Left lung (tissue), 4 donors: ENCODE measurements at regions not wholly inside any gene's neighbourhood (a gene's known extent, or its start where the extent isn't known, plus 50 kb on each side); places are given as distances from the start of the nearest gene placed in this dataset.

ENCODE experiments used
- ATAC-seq: fragments of 200-7000 bp; cut with Tn5 transposase; one replicate; pipeline ENCODE4 v1.9.1; 2020; ENCODE audit warnings: moderate library complexity
- DNase-seq, 4 donors: peaks; one replicate each; pipeline ENCODE4 v3.0.0-alpha.2; 2013 to 2020
- H3K27ac ChIP-seq, 2 donors: fragments of 200-600 bp; sonication (generic) in 1 of 2; one replicate each; pipeline versions ENCODE4 v1.5.0 to v1.8.0; 2020 to 2021
- H3K27me3 ChIP-seq, 2 donors: fragments of 200-600 bp; sonication (generic) in 1 of 2; one replicate each; pipeline versions ENCODE4 v1.5.0 to v1.8.0; 2020 to 2021
- H3K36me3 ChIP-seq, 2 donors: fragments of 200-600 bp; sonication (generic) in 1 of 2; one replicate each; pipeline versions ENCODE4 v1.5.0 to v1.8.0; 2020 to 2021
- H3K4me1 ChIP-seq, 2 donors: fragments of 200-600 bp; one replicate each; pipeline ENCODE4 v1.8.0; 2021
- H3K4me3 ChIP-seq, 2 donors: fragments of 200-600 bp; sonication (generic) in 1 of 2; one replicate each; pipeline versions ENCODE4 v1.5.0 to v1.8.0; 2020 to 2021; ENCODE audit warnings: mild to moderate bottlenecking in 1 of 2
- H3K9me3 ChIP-seq, 2 donors: fragments of 200-600 bp; sonication (generic) in 1 of 2; one replicate each; pipeline versions ENCODE4 v1.5.0 to v1.8.0; 2020 to 2021
- intact Hi-C, 2 donors: fragments of 100-400 bp; cut with DNase I; formaldehyde crosslinking; loops; one replicate each; pipeline versions ENCODE4 v1.11.2 to v1.14.2; 2022
- TF ChIP-seq, protein P1 (sequence below), 2 donors: fragments of 200-600 bp; sonication (generic) in 1 of 2; IDR thresholded peaks; one replicate each; pipeline versions ENCODE4 v1.5.0 to v1.8.0; 2021; ENCODE audit warnings: antibody characterized with exemption in 2 of 2
- donor health status: DM: no; HTN: yes; CAD: no.
- donor health status: DM: no; HTN: no; CAD: no.

DNA sequence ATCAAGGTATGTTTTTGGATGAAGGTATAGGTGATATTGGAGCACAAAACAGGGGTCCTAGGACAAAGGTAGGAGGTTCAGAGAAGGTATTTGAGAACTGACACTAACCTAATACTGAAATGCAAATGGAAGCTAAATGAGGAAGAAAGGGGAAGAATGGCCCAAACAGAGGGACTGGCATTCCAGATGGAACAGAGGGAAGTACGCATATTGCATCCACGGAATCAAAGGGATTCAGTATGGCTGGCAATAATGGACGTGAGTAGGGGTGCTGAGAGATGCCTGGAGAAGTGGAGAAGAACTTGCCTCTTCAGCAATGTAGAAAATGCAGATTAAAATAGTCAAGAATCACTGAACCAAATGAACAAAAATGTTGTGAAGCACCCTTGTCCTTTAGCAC lies 283.5 kb upstream of the DACH1 start:
- no peaks in the 10 kb centered on the region for H3K27me3 ChIP-seq
- intact Hi-C loops: no loop called here
- H3K4me1 ChIP-seq: no peaks in the 10 kb centered on the region
- no peak overlapping the region for H3K4me3 ChIP-seq
- H3K36me3 ChIP-seq: no peaks in the 10 kb centered on the region
- TF ChIP-seq, protein P1, sequence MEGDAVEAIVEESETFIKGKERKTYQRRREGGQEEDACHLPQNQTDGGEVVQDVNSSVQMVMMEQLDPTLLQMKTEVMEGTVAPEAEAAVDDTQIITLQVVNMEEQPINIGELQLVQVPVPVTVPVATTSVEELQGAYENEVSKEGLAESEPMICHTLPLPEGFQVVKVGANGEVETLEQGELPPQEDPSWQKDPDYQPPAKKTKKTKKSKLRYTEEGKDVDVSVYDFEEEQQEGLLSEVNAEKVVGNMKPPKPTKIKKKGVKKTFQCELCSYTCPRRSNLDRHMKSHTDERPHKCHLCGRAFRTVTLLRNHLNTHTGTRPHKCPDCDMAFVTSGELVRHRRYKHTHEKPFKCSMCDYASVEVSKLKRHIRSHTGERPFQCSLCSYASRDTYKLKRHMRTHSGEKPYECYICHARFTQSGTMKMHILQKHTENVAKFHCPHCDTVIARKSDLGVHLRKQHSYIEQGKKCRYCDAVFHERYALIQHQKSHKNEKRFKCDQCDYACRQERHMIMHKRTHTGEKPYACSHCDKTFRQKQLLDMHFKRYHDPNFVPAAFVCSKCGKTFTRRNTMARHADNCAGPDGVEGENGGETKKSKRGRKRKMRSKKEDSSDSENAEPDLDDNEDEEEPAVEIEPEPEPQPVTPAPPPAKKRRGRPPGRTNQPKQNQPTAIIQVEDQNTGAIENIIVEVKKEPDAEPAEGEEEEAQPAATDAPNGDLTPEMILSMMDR (IDR thresholded peaks at IDR 0.05): no peak
- no peak overlapping the region for H3K27ac ChIP-seq
- no peaks in the 10 kb centered on the region for H3K9me3 ChIP-seq
- DNase-seq: no peak
- no peak for ATAC-seq

DNA sequence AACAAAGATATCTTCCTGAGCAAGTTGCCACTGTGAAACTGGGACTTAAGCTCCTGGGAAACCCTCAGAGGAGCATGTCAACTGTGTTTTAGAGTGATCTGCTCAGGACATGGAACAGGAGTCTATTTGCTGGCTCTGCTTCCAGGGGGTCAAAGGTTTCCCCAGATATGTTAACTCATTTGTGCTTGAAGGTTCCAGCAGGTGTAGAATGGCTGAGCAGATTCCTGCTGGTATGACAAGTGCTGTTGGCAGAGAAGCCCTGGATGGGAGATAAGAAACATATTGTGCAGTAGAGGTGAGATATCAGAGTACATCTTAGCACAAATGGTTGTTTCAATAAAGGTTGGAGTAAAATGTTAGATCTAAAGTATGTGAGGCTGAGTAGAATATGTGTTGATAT lies 282.7 kb upstream of the DACH1 start:
- no peak for DNase-seq
- H3K36me3 ChIP-seq: no peaks in the 10 kb centered on the region
- no peaks in the 10 kb centered on the region for H3K9me3 ChIP-seq
- H3K4me1 ChIP-seq: no peaks in the 10 kb centered on the region
- TF ChIP-seq, protein P1 (IDR thresholded peaks at IDR 0.05): no peak
- no peak for ATAC-seq
- no peak overlapping the region for H3K4me3 ChIP-seq
- no peaks in the 10 kb centered on the region for H3K27me3 ChIP-seq
- H3K27ac ChIP-seq: no peak overlapping the region
- intact Hi-C loops: no loop called here

DNA sequence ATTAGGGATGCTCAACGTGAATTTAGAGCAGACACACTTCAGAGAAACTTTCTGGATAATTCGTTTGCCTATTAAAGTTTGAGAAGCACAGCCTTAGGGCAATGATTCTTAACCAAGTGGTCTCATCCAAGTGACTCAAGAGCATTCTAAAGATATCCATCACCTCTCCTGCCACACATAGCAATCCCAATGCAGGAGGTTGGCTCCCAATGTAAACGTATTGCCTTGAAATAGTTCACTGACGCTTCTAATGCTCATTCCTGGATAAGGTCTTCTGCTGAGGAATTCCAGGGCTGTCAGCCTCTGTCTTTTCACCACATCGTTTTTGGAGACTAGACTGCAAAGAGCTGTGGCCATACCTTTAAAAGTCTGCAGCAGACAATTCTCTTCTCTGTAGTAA lies 279.8 kb upstream of the DACH1 start:
- Histone ChIP-seq H3K27ac (no peak overlapping the region), H3K27me3 (no peaks in the 10 kb centered on the region), H3K4me1 (no peaks in the 10 kb centered on the region), H3K9me3 (no peaks in the 10 kb centered on the region), H3K36me3 (no peaks in the 10 kb centered on the region), H3K4me3 (no peak overlapping the region)
- intact Hi-C loops: no loop called here
- TF ChIP-seq, protein P1 (IDR thresholded peaks at IDR 0.05): no peak
- ATAC-seq (no peak), DNase-seq (no peak)

DNA sequence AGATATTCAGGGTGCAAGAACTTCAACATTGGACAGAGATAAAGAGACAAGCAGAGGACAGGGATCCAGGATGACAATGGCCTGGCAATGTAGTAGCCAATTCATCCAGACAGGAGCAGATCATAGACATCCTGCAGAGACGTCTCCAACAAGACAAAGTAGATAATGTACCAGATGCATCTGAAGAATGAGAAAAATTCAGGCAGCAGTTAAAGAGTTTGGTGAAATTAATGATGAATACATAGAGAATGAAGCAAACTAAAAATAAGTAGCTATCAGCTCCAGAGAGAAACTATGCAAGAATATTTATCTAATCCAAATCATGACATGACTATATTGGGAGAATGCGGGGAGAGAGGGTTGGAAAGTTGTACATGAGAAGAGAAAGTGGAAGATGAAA lies 278.4 kb upstream of the DACH1 start:
- ATAC-seq (no peak), DNase-seq (no peak)
- intact Hi-C loops: no loop called here
- no peaks in the 10 kb centered on the region for H3K4me1 ChIP-seq
- no peaks in the 10 kb centered on the region for H3K27me3 ChIP-seq
- no peak overlapping the region for H3K4me3 ChIP-seq
- H3K36me3 ChIP-seq: no peaks in the 10 kb centered on the region
- TF ChIP-seq, protein P1 (IDR thresholded peaks at IDR 0.05): no peak
- no peaks in the 10 kb centered on the region for H3K9me3 ChIP-seq
- no peak overlapping the region for H3K27ac ChIP-seq

DNA sequence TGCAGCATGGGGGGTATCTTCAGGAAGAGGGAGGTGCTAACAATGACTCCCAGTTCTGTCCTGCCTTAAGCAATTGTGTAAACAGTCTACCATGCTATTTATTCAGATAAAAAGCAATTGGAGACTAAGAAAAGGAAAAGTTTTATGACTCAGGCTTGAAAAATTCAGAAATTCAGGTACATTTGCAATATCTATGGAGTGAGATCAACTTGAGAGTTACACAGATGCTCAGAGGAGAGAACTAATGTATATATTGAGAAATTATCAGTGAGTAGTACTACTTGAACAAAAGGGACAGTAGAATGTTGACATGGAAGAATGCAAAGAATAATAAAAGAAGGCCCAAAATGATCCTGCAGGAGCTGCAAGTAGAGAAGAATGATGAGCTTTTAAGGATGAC lies 277.6 kb upstream of the DACH1 start:
- DNase-seq (no peak), ATAC-seq (no peak)
- Histone ChIP-seq H3K27ac (no peak overlapping the region), H3K4me1 (no peaks in the 10 kb centered on the region), H3K9me3 (no peaks in the 10 kb centered on the region), H3K4me3 (no peak overlapping the region), H3K27me3 (no peaks in the 10 kb centered on the region), H3K36me3 (no peaks in the 10 kb centered on the region)
- TF ChIP-seq, protein P1 (IDR thresholded peaks at IDR 0.05): no peak
- intact Hi-C loops: no loop called here
